SK-N-MC (cell line): ENCODE measurements at regions not wholly inside any gene's neighbourhood (a gene's known extent, or its start where the extent isn't known, plus 50 kb on each side); places are given as distances from the start of the nearest gene placed in this dataset.

Experiments
- EZH2 ChIP-seq: fragments of 200-600 bp; sonication (generic); IDR thresholded peaks from one replicate; pipeline ENCODE4 v1.6.1; 2017; ENCODE audit warnings: antibody characterized with exemption
- FOXP2 ChIP-seq: optimal IDR thresholded peaks from 2 replicates; pipeline ENCODE3; 2011; ENCODE audit warnings: mild to moderate bottlenecking, moderate library complexity; ENCODE audit not compliant: insufficient read depth; ENCODE audit errors: extremely low read length, control extremely low read depth
- POLR2AphosphoS5 ChIP-seq: IDR thresholded peaks from 2 replicates; pipeline ENCODE4 v1.6.1; 2012; ENCODE audit warnings: mild to moderate bottlenecking, low read depth, low read length, borderline replicate concordance

DNA sequence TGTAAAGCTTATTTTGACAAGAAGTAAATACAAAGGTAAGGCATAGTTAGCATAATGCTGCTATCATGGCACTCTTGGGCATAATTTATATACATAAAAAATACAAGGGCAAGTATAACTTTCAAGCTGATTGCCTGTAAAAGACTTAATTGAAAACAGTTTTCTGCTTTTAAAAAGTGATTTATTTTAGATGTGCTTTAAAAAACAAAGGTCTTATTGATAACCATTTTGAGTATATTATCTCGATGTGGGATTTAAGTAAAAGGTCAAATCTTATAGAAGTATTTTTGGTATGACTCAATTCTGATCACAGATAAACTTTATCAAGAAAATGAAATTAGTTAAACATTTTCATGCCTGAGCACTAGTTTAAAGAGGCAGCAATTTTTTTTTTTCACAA is 175.8 kb downstream of the KCNRG start:
- TF ChIP-seq POLR2AphosphoS5 (no peak), EZH2 (no peak), FOXP2 (no peak)
